HEK293 (cell line): ENCODE measurements at regions not wholly inside any gene's neighbourhood (a gene's known extent, or its start where the extent isn't known, plus 50 kb on each side); places are given as distances from the start of the nearest gene placed in this dataset.

Experiments
- CTCF ChIA-PET: fragments of 350-600 bp; formaldehyde crosslinking; extraction: SDS; loops from one replicate; lab custom pipeline; 2021; ENCODE audit warnings: antibody characterized with exemption; lab: Yijun Ruan, JAX
- POLR2A ChIA-PET: fragments of 300-600 bp; formaldehyde crosslinking; extraction: SDS; loops from one replicate; lab custom pipeline; 2020; ENCODE audit warnings: antibody characterized with exemption, inconsistent platforms; lab: Yijun Ruan, JAX
- H3K27ac ChIP-seq: fragments of 200-500 bp; sonication (Bioruptor generic); 2 replicates; pipeline ENCODE4 v1.5.1; 2014; ENCODE audit warnings: low read depth, low read length, control low read depth, inconsistent platforms; ENCODE audit errors: extremely low read depth
- H3K36me3 ChIP-seq, 2 experiments: fragments of 200-500 bp in 1 of 2; sonication (Bioruptor generic) in 1 of 2; 1 replicate in 1 of 2; 2 replicates in 1 of 2; pipeline ENCODE4 v1.5.1; 2014 to 2017; ENCODE audit warnings: inconsistent platforms in 2 of 2, low read length in 2 of 2; ENCODE audit not compliant: control insufficient read depth in 2 of 2, insufficient read depth in 1 of 2
- H3K4me1 ChIP-seq: fragments of 200-500 bp; sonication (Bioruptor generic); 2 replicates; pipeline ENCODE4 v1.5.1; 2014; ENCODE audit warnings: mild to moderate bottlenecking, low read length, inconsistent platforms; ENCODE audit not compliant: control insufficient read depth, insufficient read depth
- H3K4me3 ChIP-seq: 2 replicates; pipeline ENCODE4 v1.5.1; 2011; ENCODE audit warnings: low read depth, mild to moderate bottlenecking, control low read depth, low read length, moderate library complexity
- H3K9me3 ChIP-seq: fragments of 200-500 bp; sonication (Bioruptor generic); 2 replicates; pipeline ENCODE4 v1.5.1; 2014; ENCODE audit warnings: low read depth, low read length, inconsistent platforms; ENCODE audit not compliant: control insufficient read depth, insufficient read depth
- BCL11A ChIP-seq: fragments of 450-650 bp; formaldehyde crosslinking; IDR thresholded peaks from 2 replicates; pipeline ENCODE4 v1.5.1; 2016; ENCODE audit warnings: low read depth, missing biosample characterization, missing genetic modification characterization
- GLIS2 ChIP-seq: fragments of 450-650 bp; formaldehyde crosslinking; IDR thresholded peaks from 2 replicates; pipeline ENCODE4 v1.5.1; 2016; ENCODE audit warnings: missing biosample characterization, missing genetic modification characterization
- PRDM10 ChIP-seq: fragments of 450-650 bp; formaldehyde crosslinking; IDR thresholded peaks from 2 replicates; pipeline ENCODE4 v1.5.1; 2016; ENCODE audit warnings: missing biosample characterization, missing genetic modification characterization
- SP3 ChIP-seq: fragments of 450-650 bp; formaldehyde crosslinking; IDR thresholded peaks from 2 replicates; pipeline ENCODE4 v1.5.1; 2016; ENCODE audit warnings: missing biosample characterization, missing genetic modification characterization
- ZFP3 ChIP-seq: fragments of 450-650 bp; formaldehyde crosslinking; IDR thresholded peaks from 2 replicates; pipeline ENCODE4 v1.5.1; 2016; ENCODE audit warnings: low read depth, missing biosample characterization, missing genetic modification characterization
- ZNF23 ChIP-seq: fragments of 450-650 bp; formaldehyde crosslinking; IDR thresholded peaks from 2 replicates; pipeline ENCODE4 v1.5.1; 2016; ENCODE audit warnings: missing biosample characterization, missing genetic modification characterization, borderline replicate concordance
- ZNF423 ChIP-seq: fragments of 450-650 bp; formaldehyde crosslinking; IDR thresholded peaks from 2 replicates; pipeline ENCODE4 v1.5.1; 2016; ENCODE audit warnings: missing biosample characterization, missing genetic modification characterization
- ZNF549 ChIP-seq: fragments of 450-650 bp; IDR thresholded peaks from 2 replicates; pipeline ENCODE4 v1.5.1; 2018; ENCODE audit warnings: missing biosample characterization, missing genetic modification characterization, mild to moderate bottlenecking, inconsistent platforms, moderate library complexity
- TF ChIP-seq, protein P1 (sequence below): fragments of 450-650 bp; formaldehyde crosslinking; IDR thresholded peaks from 2 replicates; pipeline ENCODE4 v1.5.1; 2017; ENCODE audit warnings: missing biosample characterization, missing genetic modification characterization
- TF ChIP-seq, protein P2 (sequence below): fragments of 450-650 bp; formaldehyde crosslinking; IDR thresholded peaks from 2 replicates; pipeline ENCODE4 v1.5.0; 2017; ENCODE audit warnings: missing biosample characterization, missing genetic modification characterization, borderline replicate concordance
- TF ChIP-seq, protein P3 (sequence below): fragments of 450-650 bp; formaldehyde crosslinking; IDR thresholded peaks from 2 replicates; pipeline ENCODE4 v1.5.1; 2016; ENCODE audit warnings: missing biosample characterization, missing genetic modification characterization, borderline replicate concordance

DNA sequence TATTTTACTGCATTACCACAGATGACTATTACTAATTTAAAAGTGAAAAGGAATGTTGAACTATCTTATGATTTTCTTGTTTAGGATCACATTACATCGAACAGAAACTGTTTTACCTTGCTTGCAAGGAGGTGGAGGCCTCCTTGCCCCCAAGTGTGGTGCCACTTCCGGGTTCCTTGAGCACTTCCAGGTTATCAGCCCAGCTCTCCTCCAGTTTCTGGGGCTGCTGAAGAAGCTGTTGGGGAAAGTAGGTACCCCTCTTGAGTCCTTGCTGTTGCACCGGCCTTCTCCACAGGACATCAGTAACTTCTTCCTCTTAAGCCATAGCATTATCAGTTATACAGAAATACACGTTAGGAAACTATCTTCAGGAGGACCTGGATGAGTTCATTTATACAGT is 278.2 kb downstream of the DMRT2 start:
- POLR2A ChIA-PET, result no interaction called here
- TF ChIP-seq BCL11A (tag by site-specific recombination) (no peak), PRDM10 (0 out of 2 replicates have a peak, but pooled peaks have one; percentile 25)
- TF ChIP-seq, protein P1, sequence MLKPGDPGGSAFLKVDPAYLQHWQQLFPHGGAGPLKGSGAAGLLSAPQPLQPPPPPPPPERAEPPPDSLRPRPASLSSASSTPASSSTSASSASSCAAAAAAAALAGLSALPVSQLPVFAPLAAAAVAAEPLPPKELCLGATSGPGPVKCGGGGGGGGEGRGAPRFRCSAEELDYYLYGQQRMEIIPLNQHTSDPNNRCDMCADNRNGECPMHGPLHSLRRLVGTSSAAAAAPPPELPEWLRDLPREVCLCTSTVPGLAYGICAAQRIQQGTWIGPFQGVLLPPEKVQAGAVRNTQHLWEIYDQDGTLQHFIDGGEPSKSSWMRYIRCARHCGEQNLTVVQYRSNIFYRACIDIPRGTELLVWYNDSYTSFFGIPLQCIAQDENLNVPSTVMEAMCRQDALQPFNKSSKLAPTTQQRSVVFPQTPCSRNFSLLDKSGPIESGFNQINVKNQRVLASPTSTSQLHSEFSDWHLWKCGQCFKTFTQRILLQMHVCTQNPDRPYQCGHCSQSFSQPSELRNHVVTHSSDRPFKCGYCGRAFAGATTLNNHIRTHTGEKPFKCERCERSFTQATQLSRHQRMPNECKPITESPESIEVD (tag by site-specific recombination), result no peak

GRCh38 chr9:1331546-1332038 is 281.4 kb downstream of the DMRT2 start:
- no peaks in the 10 kb centered on the region for H3K9me3 ChIP-seq
- H3K27ac ChIP-seq, result no peak overlapping the region
- TF ChIP-seq ZNF423 (no peak), SP3 (tag by site-specific recombination) (no peak)
- ChIA-PET CTCF (interaction anchor here (0.6 to 1.4 kb wide), 2 partner anchors 10 to 719 kb away, joined by 3 to 5 read pairs; no protein-coding TSS in a partner anchor), POLR2A (no interaction called here)
- no peaks in the 10 kb centered on the region for H3K4me1 ChIP-seq
- no peak overlapping the region for H3K4me3 ChIP-seq
- no peaks in the 10 kb centered on the region for H3K36me3 ChIP-seq

More for the DNA sequence above, 278.2 kb downstream of the DMRT2 start:
- Histone ChIP-seq H3K27ac (no peak overlapping the region), H3K9me3 (no peaks in the 10 kb centered on the region), H3K4me3 (no peak overlapping the region), H3K4me1 (no peaks in the 10 kb centered on the region), H3K36me3 (no peaks in the 10 kb centered on the region)
- CTCF ChIA-PET, result interaction anchor here (0.6 kb wide), 1 partner anchor 16 kb away, joined by 3 read pairs; no protein-coding TSS in a partner anchor

DNA sequence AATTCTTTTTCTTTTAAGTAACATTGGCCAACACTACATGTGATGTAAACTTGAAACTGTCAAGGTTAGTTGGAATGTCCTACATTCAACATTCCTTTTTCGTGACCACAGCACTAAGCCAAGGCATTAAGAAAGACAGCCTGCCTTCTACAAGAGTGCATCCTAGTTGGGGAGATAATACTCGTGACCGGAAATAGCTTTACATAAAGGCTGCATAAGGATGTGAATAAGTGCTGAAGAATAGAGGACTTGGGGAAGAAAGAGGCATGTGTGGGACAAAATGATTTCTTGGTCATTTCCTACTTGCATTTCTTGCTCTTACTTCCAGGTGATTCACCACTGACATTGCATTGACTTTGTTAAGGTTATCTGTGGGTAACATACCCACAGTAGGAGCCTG is 282.0 kb downstream of the DMRT2 start:
- TF ChIP-seq ZNF549 (no peak), GLIS2 (tag by site-specific recombination) (no peak)
- TF ChIP-seq, all 188 proteins: peak for 0
- Histone ChIP-seq H3K9me3 (no peaks in the 10 kb centered on the region), H3K4me3 (no peak overlapping the region), H3K36me3 (no peaks in the 10 kb centered on the region), H3K4me1 (no peaks in the 10 kb centered on the region), H3K27ac (no peak overlapping the region)
- ChIA-PET CTCF (interaction anchor here (0.6 to 1.4 kb wide), 2 partner anchors 9 to 719 kb away, joined by 3 to 5 read pairs; no protein-coding TSS in a partner anchor), POLR2A (no interaction called here)

DNA sequence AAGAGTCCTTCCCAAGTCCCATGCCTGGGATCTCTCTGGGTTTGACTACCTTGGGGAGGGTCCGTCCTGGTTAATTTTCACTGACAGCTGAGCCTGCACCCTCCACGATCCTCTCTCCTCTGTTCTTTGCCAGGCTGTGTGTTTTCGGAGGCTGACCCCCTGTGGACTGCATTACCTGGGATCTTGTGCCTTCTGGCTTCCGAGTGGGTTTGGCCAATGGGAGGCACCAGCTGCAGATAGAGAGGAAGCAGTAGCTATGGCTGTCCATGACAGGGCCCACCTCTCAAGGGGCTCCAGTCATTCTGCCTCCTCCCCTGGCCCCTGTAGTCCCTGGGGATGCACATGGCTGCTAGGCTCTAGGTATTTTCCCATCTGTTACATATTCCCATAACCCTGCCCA is 285.0 kb downstream of the DMRT2 start:
- H3K36me3 ChIP-seq, result no peaks in the 10 kb centered on the region
- no peaks in the 10 kb centered on the region for H3K9me3 ChIP-seq
- CTCF ChIA-PET, result no interaction called here
- H3K4me3 ChIP-seq, result no peak overlapping the region
- POLR2A ChIA-PET, result no interaction called here
- H3K27ac ChIP-seq, result no peak overlapping the region
- no peaks in the 10 kb centered on the region for H3K4me1 ChIP-seq
- no peak for TF ChIP-seq ZFP3 (tag by site-specific recombination)
- TF ChIP-seq, protein P2, sequence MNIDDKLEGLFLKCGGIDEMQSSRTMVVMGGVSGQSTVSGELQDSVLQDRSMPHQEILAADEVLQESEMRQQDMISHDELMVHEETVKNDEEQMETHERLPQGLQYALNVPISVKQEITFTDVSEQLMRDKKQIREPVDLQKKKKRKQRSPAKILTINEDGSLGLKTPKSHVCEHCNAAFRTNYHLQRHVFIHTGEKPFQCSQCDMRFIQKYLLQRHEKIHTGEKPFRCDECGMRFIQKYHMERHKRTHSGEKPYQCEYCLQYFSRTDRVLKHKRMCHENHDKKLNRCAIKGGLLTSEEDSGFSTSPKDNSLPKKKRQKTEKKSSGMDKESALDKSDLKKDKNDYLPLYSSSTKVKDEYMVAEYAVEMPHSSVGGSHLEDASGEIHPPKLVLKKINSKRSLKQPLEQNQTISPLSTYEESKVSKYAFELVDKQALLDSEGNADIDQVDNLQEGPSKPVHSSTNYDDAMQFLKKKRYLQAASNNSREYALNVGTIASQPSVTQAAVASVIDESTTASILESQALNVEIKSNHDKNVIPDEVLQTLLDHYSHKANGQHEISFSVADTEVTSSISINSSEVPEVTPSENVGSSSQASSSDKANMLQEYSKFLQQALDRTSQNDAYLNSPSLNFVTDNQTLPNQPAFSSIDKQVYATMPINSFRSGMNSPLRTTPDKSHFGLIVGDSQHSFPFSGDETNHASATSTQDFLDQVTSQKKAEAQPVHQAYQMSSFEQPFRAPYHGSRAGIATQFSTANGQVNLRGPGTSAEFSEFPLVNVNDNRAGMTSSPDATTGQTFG (tag by site-specific recombination), result no peak
- no peak for TF ChIP-seq ZNF23
- TF ChIP-seq, protein P3, sequence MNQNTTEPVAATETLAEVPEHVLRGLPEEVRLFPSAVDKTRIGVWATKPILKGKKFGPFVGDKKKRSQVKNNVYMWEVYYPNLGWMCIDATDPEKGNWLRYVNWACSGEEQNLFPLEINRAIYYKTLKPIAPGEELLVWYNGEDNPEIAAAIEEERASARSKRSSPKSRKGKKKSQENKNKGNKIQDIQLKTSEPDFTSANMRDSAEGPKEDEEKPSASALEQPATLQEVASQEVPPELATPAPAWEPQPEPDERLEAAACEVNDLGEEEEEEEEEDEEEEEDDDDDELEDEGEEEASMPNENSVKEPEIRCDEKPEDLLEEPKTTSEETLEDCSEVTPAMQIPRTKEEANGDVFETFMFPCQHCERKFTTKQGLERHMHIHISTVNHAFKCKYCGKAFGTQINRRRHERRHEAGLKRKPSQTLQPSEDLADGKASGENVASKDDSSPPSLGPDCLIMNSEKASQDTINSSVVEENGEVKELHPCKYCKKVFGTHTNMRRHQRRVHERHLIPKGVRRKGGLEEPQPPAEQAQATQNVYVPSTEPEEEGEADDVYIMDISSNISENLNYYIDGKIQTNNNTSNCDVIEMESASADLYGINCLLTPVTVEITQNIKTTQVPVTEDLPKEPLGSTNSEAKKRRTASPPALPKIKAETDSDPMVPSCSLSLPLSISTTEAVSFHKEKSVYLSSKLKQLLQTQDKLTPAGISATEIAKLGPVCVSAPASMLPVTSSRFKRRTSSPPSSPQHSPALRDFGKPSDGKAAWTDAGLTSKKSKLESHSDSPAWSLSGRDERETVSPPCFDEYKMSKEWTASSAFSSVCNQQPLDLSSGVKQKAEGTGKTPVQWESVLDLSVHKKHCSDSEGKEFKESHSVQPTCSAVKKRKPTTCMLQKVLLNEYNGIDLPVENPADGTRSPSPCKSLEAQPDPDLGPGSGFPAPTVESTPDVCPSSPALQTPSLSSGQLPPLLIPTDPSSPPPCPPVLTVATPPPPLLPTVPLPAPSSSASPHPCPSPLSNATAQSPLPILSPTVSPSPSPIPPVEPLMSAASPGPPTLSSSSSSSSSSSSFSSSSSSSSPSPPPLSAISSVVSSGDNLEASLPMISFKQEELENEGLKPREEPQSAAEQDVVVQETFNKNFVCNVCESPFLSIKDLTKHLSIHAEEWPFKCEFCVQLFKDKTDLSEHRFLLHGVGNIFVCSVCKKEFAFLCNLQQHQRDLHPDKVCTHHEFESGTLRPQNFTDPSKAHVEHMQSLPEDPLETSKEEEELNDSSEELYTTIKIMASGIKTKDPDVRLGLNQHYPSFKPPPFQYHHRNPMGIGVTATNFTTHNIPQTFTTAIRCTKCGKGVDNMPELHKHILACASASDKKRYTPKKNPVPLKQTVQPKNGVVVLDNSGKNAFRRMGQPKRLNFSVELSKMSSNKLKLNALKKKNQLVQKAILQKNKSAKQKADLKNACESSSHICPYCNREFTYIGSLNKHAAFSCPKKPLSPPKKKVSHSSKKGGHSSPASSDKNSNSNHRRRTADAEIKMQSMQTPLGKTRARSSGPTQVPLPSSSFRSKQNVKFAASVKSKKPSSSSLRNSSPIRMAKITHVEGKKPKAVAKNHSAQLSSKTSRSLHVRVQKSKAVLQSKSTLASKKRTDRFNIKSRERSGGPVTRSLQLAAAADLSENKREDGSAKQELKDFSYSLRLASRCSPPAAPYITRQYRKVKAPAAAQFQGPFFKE (tag by site-specific recombination), result no peak
